ENCODE measurements at regions not wholly inside any gene's neighbourhood (a gene's known extent, or its start where the extent isn't known, plus 50 kb on each side); places are given as distances from the start of the nearest gene placed in this dataset.
"Not testable (repeated sequence)": the region's sequence is repeated elsewhere in the genome, so short reads cannot be mapped to it uniquely, and the experiment has no call there.

GRCh38 chr9:97248252-97248651, 59.2 kb upstream of the CCDC180 start:
- DNase-seq (ENCODE audit: low spot score) = not testable (repeated sequence)

DNA sequence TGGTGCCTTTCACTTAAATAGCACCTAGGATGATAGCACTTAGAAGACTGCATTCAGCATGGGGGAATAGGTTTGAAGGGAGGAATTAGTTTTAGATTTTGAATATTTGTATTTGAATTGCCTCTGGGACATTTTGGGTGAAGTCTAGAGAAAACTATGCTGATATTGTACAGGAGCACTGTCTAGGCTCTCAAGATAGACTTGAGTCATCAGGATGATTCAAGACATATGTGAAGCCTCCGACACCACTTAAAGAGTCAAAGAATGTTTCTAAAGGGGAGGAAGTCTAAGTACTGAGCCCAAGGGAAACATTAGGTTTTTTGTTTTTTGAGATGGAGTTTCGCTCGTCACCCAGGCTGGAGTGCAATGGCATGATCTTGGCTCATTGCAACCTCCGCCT, 63.9 kb upstream of the CCDC180 start:
- DNase-seq (ENCODE audit: low spot score) = no peak

- not testable (repeated sequence) for DNase-seq (ENCODE audit: low spot score)
These were observed 66.0 kb upstream of the CCDC180 start for GRCh38 chr9:97241430-97241829.

GRCh38 chr9:97237951-97238889, 69.2 kb upstream of the CCDC180 start:
- peak; percentile 74 for DNase-seq (ENCODE audit: low spot score)

DNA sequence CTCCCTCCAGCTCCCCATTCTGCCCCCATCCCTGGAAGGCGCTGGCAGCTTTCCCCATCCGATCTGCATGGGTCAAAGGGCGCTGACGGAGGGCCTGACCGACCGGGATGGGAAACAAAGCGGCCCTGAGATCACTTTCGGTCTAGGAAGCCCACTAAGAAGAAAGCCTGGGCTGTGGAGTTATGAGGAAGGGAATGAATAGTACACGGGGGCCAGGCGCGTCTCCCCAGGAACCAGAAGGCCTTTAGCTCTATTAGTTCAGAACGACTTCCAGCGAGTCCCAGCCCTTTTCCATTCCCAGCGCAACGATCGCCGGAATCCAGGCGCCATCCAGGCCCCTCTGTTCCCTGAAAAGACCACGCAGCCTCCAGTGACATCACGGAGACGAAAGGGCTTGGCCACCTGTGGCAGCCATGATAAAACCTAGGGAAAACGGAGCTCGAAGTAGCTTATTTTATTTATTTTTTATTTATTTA, 70.1 kb upstream of the CCDC180 start:
- DNase-seq (ENCODE audit: low spot score) = no peak

DNA sequence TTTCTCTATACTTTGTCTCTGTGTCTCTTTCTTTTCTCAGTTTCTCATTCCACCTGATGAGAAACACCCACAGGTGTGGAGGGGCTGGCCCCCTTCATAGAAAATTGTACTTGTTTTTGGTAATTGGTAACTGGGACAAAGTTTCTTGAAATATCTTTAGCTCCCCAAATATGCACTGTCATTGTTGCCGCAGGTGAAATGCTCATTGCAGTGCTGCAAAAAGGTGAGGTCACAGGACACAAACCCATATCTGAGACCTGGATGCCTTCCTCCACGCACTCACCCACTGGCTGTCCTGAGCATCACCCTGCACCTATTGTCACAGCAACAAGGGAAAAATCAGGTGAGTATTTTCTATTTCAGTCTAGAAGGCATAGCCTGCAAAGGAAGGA, 74.5 kb upstream of the CCDC180 start:
- not testable (repeated sequence) for DNase-seq (ENCODE audit: low spot score)

DNA sequence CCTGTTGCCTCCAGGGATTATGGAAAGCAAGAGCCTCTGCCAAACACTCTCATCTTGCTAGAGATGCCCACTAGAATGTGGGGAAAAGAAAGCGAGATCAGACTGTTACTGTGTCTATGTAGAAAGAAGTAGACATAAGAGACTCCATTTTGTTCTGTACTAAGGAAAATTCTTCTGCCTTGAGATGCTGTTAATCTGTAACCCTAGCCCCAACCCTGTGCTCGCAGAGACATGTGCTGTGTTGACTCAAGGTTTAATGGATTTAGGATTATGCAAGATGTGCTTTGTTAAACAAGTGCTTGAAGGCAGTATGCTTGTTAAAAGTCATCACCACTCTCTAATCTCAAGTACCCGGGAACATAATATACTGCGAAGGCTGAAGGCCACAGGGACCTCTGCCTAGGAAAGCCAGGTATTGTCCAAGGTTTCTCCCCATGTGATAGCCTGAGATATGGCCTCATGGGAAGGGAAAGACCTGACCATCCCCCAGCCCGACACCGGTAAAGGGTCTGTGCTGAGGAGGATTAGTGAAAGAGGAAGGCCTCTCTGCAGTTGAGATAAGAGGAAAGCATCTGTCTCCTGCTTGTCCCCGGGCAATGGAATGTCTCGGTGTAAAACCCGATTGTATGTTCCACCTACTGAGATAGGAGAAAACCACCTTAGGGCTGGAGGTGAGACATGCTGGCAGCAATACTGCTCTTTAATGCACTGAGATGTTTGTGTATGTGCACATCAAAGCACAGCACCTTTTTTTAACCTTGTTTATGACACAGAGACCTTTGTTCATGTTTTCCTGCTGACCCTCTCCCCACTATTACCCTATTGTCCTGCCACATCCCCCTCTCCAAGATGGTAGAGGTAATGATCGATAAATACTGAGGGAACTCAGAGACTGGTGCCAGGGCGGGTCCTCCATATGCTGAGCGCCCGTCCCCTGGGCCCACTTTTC, 75.1 kb upstream of the CCDC180 start:
- DNase-seq (ENCODE audit: low spot score) = not testable (repeated sequence)

DNA sequence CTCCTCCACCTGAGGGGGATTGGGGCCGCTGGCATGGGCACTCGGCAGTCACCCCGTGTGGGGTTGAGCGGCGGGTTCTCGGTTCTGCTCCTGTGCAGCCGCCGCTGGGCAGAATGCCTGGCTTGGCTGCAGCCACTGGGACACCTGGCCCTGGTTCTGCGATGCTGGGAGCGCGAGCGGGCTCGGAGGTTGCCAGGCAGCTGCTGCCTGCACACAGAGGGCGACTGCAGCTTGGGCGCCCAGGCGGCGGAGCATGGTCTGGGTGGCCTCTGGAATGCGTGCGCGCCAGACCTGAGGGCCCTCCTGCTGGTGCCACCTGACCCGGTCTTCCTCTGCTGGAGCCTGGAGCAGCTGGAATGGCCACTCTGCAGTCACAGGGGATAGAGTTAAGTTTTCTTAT, 85.1 kb upstream of the CCDC180 start:
- not testable (repeated sequence) for DNase-seq (ENCODE audit: low spot score)

GRCh38 chr9:97221478-97222355, 85.7 kb upstream of the CCDC180 start:
- DNase-seq (ENCODE audit: low spot score) = peak; percentile 75

DNA sequence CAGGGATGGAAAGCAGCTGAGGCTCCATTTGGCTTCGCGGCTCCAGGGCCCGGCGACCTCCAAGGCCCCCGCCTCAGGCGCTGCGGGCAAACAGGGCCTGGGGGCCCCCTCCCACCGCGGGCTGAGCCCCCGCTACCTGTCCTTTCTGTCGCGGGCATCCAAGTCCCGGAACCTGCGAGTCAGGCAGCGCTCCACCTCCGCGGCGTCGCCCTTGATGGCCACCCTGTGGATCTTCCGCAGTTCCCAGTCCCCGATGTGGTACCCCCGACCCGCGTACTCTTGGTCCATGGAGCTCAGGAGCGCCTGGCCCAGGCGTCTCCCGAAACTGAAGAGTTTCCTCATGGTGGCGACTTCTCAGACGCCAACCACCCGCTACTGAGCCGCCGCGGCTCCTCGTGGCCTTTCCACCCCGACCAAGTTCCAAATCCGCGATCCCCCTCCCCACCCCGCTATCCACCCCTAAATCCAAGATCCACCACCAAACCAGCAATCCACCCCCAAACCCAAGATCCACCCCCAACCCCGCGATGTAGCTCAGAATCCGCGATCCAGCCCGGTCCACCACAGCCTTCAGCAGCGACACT, 86.5 kb upstream of the CCDC180 start:
- DNase-seq (ENCODE audit: low spot score) = peak; percentile 4

GRCh38 chr9:97220396-97220795, 87.1 kb upstream of the CCDC180 start:
- not testable (repeated sequence) for DNase-seq (ENCODE audit: low spot score)

DNA sequence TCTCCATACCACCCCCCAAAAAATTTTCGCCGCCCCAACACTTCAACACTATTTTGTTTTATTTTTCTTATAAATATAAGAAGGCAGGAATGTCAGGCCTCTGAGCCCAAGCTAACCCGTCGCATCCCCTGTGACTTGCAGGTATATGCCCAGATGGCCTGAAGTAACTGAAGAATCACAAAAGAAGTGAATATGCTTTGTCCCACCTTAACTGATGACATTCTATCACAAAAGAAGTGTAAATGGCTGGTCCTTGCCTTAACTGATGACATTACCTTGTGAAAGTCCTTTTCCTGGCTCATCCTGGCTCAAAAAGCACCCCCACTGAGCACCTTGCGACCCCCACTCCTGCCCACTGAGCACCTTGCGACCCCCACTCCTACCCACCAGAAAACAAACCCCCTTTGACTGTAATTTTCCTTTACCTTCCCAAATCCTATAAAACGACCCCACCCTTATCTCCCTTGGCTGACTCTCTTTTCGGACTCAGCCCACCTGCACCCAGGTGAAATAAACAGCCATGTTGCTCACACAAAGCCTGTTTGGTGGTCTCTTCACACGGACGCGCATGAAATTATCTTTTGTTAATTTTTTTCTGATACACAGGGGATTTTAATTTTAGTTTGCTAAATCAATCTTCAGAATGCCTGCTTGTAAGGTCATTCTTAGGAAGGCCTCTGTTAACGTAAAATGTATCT, 87.9 kb upstream of the CCDC180 start:
- DNase-seq (ENCODE audit: low spot score) = not testable (repeated sequence)

DNA sequence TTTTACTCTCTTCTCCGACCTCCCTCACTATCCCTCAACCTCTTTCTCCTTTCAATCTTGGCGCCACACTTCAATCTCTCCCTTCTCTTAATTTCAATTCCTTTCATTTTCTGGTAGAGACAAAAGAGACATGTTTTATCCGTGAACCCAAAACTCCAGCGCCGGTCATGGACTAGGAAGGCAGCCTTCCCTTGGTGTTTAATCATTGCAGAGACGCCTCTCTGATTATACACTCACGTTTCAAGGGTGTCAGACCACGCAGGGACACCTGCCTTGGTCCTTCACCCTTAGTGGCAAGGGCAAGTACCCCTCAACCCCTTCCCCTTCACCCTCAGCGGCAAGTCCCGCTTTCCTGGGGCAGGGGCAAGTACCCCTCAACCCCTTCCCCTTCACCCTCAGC, 92.3 kb upstream of the CCDC180 start:
- not testable (repeated sequence) for DNase-seq (ENCODE audit: low spot score)

DNA sequence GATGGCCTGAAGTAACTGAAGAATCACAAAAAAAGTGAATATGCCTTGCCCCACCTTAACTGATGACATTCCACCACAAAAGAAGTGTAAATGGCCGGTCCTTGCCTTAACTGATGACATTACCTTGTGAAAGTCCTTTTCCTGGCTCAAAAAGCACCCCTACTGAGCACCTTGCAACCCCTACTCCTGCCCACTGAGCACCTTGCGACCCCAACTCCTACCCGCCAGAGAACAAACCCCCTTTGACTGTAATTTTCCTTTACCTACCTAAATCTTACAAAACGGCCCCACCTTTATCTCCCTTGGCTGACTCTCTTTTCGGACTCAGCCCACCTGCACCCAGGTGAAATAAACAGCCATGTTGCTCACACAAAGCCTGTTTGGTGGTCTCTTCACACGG, 92.9 kb upstream of the CCDC180 start:
- not testable (repeated sequence) for DNase-seq (ENCODE audit: low spot score)

DNA sequence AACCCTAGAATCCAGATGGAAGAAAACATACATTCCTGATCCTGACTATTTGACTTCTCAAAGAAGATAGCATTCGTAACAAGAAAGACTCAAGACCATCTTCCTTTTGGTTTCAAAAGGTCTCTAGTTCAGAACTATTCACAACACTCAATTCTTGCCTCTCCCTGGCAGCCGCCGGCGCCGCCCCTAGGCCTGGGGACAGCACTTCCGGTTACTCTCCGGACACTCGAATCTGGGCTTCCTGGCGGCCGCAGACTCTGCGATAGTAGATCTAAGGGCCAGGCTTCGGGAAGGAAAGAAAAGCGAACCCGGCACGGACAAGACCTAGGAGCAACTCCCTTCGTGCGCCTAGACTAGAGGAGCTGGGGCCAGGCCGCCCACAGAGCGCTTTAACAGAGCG, 107.8 kb upstream of the CCDC180 start:
- not testable (repeated sequence) for DNase-seq (ENCODE audit: low spot score)

DNA sequence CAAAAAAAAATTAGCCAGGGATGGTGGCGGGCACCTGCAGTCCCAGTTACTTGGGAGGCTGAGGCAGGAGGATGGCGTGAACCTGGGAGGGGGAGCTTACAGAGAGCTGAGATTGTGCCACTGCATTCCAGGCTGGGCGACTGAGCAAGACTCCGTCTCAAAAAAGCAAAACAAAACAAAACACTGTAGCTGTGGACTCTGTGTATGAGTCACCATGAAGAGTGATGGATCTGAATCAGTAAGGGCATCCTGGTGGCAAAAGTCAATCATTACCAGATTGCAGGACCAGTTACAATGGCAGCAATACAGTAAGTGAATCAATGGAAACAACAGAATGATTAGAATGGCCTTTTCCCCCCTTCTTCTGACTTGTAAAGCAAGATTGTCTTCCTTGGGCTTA, 113.7 kb upstream of the CCDC180 start:
- DNase-seq (ENCODE audit: low spot score) = not testable (repeated sequence)

DNA sequence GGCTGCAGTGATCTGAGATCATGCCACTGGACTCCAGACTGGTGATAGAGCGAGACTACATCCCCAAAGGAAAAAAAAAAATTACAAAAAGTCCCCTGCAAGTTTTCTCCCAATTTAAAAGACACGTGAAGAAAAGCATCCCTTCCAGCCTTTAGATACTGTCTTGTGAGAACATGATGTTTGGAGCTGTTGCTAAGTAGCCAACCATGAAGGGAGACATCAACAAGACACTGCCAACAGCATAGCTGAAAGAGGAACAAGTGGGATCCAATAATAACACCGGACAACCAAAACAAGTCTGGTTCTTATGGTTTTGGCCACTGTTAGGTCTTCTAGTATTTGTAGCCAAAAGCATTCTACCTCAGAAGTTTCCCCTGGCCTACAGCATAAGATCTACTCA, 118.9 kb upstream of the CCDC180 start:
- no peak for DNase-seq (ENCODE audit: low spot score)

- not testable (repeated sequence) for DNase-seq (ENCODE audit: low spot score)
These were observed 119.8 kb upstream of the CCDC180 start for GRCh38 chr9:97187706-97188105.

DNA sequence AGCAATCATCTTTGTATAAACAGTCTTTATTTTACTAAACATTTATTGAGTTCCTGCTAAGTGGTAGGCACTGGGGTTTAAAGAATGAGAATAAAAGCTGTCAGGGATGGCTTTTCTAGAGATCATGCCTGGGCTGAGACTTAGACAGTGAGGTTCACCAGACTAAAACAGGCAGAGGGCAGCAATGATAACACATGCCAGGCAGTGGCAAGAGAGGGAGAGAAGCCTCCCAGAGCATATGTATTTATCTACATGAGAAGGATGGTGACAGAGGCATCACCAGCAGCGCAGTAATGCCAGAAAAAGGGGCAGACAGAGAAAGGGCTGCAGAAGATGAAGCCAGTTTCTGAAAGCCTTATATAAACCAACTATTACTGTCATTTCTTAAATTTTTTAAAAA, 121.0 kb upstream of the CCDC180 start:
- DNase-seq (ENCODE audit: low spot score) = no peak

- DNase-seq (ENCODE audit: low spot score) = not testable (repeated sequence)
These were observed 124.9 kb upstream of the CCDC180 start for GRCh38 chr9:97182532-97182931.
